GM23248 (cell line): ENCODE measurements at regions not wholly inside any gene's neighbourhood (a gene's known extent, or its start where the extent isn't known, plus 50 kb on each side); places are given as distances from the start of the nearest gene placed in this dataset.

ENCODE experiments used
- DNase-seq: peaks from one replicate; pipeline ENCODE4 v3.0.0-alpha.2; 2015
- H2AFZ ChIP-seq: fragments of 200-600 bp; sonication (generic); 2 replicates; pipeline ENCODE4 v1.6.1; 2016; ENCODE audit warnings: antibody characterized with exemption
- H3F3A ChIP-seq: fragments of 200-600 bp; sonication (generic); 2 replicates; pipeline ENCODE4 v1.6.1; 2016; ENCODE audit warnings: mild to moderate bottlenecking, antibody characterized with exemption, mixed run types; ENCODE audit not compliant: insufficient read depth
- H3K27ac ChIP-seq: fragments of 200-600 bp; sonication (generic); 2 replicates; pipeline ENCODE4 v1.5.1; 2016; ENCODE audit warnings: mild to moderate bottlenecking
- H3K27me3 ChIP-seq: fragments of 200-600 bp; sonication (generic); replicated peaks from 2 replicates; pipeline ENCODE4 v1.6.1; 2016; ENCODE audit warnings: mild to moderate bottlenecking; ENCODE audit not compliant: insufficient read depth
- H3K36me3 ChIP-seq: fragments of 200-600 bp; sonication (generic); 2 replicates; pipeline ENCODE4 v1.6.1; 2016; ENCODE audit warnings: low read depth, mild to moderate bottlenecking
- H3K4me1 ChIP-seq: fragments of 200-600 bp; sonication (generic); 2 replicates; pipeline ENCODE4 v1.6.1; 2016; ENCODE audit warnings: mild to moderate bottlenecking; ENCODE audit not compliant: insufficient read depth
- H3K4me2 ChIP-seq: fragments of 200-600 bp; sonication (generic); one replicate; pipeline ENCODE4 v1.6.1; 2016; ENCODE audit warnings: mild to moderate bottlenecking; ENCODE audit not compliant: unreplicated experiment
- H3K4me3 ChIP-seq: fragments of 200-600 bp; sonication (generic); 2 replicates; pipeline ENCODE4 v1.5.1; 2016; ENCODE audit warnings: mild to moderate bottlenecking
- H3K79me2 ChIP-seq: fragments of 200-600 bp; sonication (generic); 2 replicates; pipeline ENCODE4 v1.6.1; 2016; ENCODE audit warnings: mild to moderate bottlenecking; ENCODE audit not compliant: insufficient read depth
- H3K9ac ChIP-seq: fragments of 200-600 bp; sonication (generic); 2 replicates; pipeline ENCODE4 v1.6.1; 2016; ENCODE audit warnings: mild to moderate bottlenecking
- H3K9me2 ChIP-seq: fragments of 200-600 bp; sonication (generic); 2 replicates; pipeline ENCODE4 v1.6.1; 2016; ENCODE audit warnings: mixed run types, mild to moderate bottlenecking, moderate library complexity; ENCODE audit not compliant: insufficient read depth
- H3K9me3 ChIP-seq: fragments of 200-600 bp; sonication (generic); one replicate; pipeline ENCODE4 v1.6.1; 2017; ENCODE audit warnings: low read depth
- H4K20me1 ChIP-seq: fragments of 200-600 bp; sonication (generic); 2 replicates; pipeline ENCODE4 v1.6.0; 2016; ENCODE audit not compliant: insufficient read depth
- EZH2 ChIP-seq: fragments of 200-600 bp; sonication (generic); IDR thresholded peaks from 2 replicates; pipeline ENCODE4 v1.6.1; 2018; ENCODE audit warnings: antibody characterized with exemption, mild to moderate bottlenecking; ENCODE audit not compliant: insufficient read depth, poor library complexity, severe bottlenecking
- EZH2phosphoT487 ChIP-seq: fragments of 200-600 bp; sonication (generic); IDR thresholded peaks from 2 replicates; pipeline ENCODE4 v1.6.1; 2018; ENCODE audit warnings: antibody characterized with exemption, moderate library complexity, mild to moderate bottlenecking, low read depth; ENCODE audit not compliant: insufficient read depth
- WGBS, 2 experiments: methylation state at CpG; one replicate each; pipeline ENCODE4 v1.1.6; 2015 to 2017; ENCODE audit warnings: low lambda C conversion rate in 2 of 2, low coverage in 1 of 2; ENCODE audit errors: missing lambda C conversion rate in 2 of 2; 5-methylcytosine and 5-hydroxymethylcytosine counted together
- in situ Hi-C: fragments of 300-500 bp; cut with MboI; formaldehyde crosslinking; loops from 2 replicates; pipeline ENCODE4 v1.15.0; 2020

DNA sequence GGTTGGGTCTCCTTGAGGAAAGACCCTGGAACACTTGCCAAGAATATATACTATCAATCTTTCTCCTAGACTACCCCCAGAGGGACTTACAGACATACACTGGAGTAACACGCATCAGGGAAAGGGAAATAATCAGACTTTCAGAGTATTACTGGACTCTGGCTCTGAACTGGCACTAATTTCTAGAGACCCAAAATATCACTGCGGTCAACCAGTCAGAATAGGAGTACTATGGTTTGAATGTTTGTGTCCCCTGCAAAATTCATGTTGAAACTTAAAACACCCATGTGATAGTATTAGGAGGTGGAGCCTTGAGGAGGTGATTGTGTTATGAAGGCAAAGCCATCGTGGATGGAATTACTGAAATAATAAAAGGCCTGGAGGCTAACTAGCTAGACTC lies 323.7 kb downstream of the EN1 start:
- no peaks in the 10 kb centered on the region for H3K9me3 ChIP-seq
- no peak overlapping the region for H3K9ac ChIP-seq
- H3K27me3 ChIP-seq, result no peaks in the 10 kb centered on the region
- H3K4me3 ChIP-seq, result no peak overlapping the region
- no peaks in the 10 kb centered on the region for H3K9me2 ChIP-seq
- no peaks in the 10 kb centered on the region for H3K36me3 ChIP-seq
- H3K79me2 ChIP-seq, result no peaks in the 10 kb centered on the region
- no peak overlapping the region for H2AFZ ChIP-seq
- H4K20me1 ChIP-seq, result no peaks in the 10 kb centered on the region
- TF ChIP-seq EZH2 (no peak), EZH2phosphoT487 (no peak)
- no peaks in the 10 kb centered on the region for H3F3A ChIP-seq
- no peak overlapping the region for H3K27ac ChIP-seq
- WGBS, 2 experiments, result 47 to 55% methylated on average over 3 of the region's 3 CpGs
- H3K4me1 ChIP-seq, result no peaks in the 10 kb centered on the region
- no peak for DNase-seq
- H3K4me2 ChIP-seq, result no peak overlapping the region
- in situ Hi-C loops, result no loop called here

DNA sequence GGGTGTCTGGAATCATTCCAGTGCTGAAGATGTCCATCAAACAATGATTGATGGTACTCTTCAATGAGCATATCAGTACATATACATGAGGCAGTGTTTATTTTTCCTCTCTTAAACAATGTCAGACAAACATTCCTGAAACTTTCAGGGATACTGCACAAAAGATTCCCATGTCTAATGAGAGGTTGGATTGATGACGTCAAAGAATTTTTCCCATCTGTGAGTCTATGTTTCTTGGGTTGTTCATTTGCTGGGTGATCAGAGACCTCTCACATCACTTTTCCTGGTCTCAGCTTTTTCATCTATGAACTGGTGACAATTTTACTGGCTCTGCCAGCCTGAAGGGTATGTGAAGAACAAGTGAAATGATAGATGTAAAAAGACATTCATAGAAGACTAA lies 325.5 kb downstream of the EN1 start:
- WGBS, 2 experiments, result 93 to 94% methylated on average over 1 of the region's 1 CpG
- no peaks in the 10 kb centered on the region for H3F3A ChIP-seq
- H3K4me2 ChIP-seq, result no peak overlapping the region
- no peak for TF ChIP-seq EZH2phosphoT487
- TF ChIP-seq EZH2, result no peak
- no peak overlapping the region for H3K27ac ChIP-seq
- in situ Hi-C loops, result no loop called here
- no peaks in the 10 kb centered on the region for H3K79me2 ChIP-seq
- no peaks in the 10 kb centered on the region for H4K20me1 ChIP-seq
- H3K9me2 ChIP-seq, result no peaks in the 10 kb centered on the region
- no peak for DNase-seq
- no peak overlapping the region for H3K9ac ChIP-seq
- H3K9me3 ChIP-seq, result no peaks in the 10 kb centered on the region
- no peaks in the 10 kb centered on the region for H3K27me3 ChIP-seq
- no peaks in the 10 kb centered on the region for H3K4me1 ChIP-seq
- no peak overlapping the region for H2AFZ ChIP-seq
- H3K36me3 ChIP-seq, result no peaks in the 10 kb centered on the region
- no peak overlapping the region for H3K4me3 ChIP-seq

DNA sequence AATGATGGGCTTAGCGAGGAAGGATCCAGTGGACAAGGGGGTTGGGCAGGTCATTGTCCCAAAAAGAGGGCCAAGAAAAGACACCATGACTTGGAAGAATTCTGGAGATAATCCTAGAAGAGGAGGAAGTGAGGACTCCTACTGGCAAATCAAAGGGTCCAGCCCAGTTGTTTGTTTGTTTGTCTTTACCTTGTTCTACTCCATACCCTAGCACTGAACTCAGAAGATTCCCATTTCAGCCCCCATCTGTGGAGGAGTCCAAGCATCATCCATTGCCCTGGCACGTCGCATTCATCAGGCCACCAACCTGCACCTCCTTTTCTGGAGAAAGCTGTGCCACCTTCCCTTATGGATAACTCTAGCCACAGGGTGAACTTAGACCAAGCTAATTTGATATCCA lies 326.2 kb downstream of the EN1 start:
- Histone ChIP-seq H3K4me1 (no peaks in the 10 kb centered on the region), H3K9ac (no peak overlapping the region), H3K36me3 (no peaks in the 10 kb centered on the region), H3K9me3 (no peaks in the 10 kb centered on the region), H3K4me3 (no peak overlapping the region), H3K27me3 (no peaks in the 10 kb centered on the region), H3K4me2 (no peak overlapping the region), H3K9me2 (no peaks in the 10 kb centered on the region), H3K27ac (no peak overlapping the region), H3F3A (no peaks in the 10 kb centered on the region), H4K20me1 (no peaks in the 10 kb centered on the region), H3K79me2 (no peaks in the 10 kb centered on the region), H2AFZ (no peak overlapping the region)
- DNase-seq, result no peak
- TF ChIP-seq EZH2, result no peak
- TF ChIP-seq EZH2phosphoT487, result no peak
- in situ Hi-C loops, result no loop called here
- 64 to 65% methylated on average over 3 of the region's 3 CpGs for WGBS, 2 experiments

- H4K20me1 ChIP-seq, result no peaks in the 10 kb centered on the region
- H3K4me3 ChIP-seq, result no peak overlapping the region
- H3K9me2 ChIP-seq, result no peaks in the 10 kb centered on the region
- H3K79me2 ChIP-seq, result no peaks in the 10 kb centered on the region
- no peak for DNase-seq
- TF ChIP-seq EZH2phosphoT487, result no peak
- TF ChIP-seq EZH2, result no peak
- no peaks in the 10 kb centered on the region for H3K27me3 ChIP-seq
- H3F3A ChIP-seq, result no peaks in the 10 kb centered on the region
- H3K27ac ChIP-seq, result no peak overlapping the region
- WGBS, 2 experiments, result 48 to 55% methylated on average over 3 to 4 of the region's 4 CpGs
- H3K9me3 ChIP-seq, result no peaks in the 10 kb centered on the region
- no peak overlapping the region for H3K4me2 ChIP-seq
- no peak overlapping the region for H3K9ac ChIP-seq
- in situ Hi-C loops, result no loop called here
- no peaks in the 10 kb centered on the region for H3K4me1 ChIP-seq
- H3K36me3 ChIP-seq, result no peaks in the 10 kb centered on the region
- no peak overlapping the region for H2AFZ ChIP-seq
Observed at GRCh38 chr2:118520246-118520645, 327.2 kb downstream of the EN1 start.

GRCh38 chr2:118519511-118519910 lies 327.9 kb downstream of the EN1 start:
- H3K4me2 ChIP-seq, result no peak overlapping the region
- no peak overlapping the region for H3K9ac ChIP-seq
- H3K4me1 ChIP-seq, result no peaks in the 10 kb centered on the region
- no peak for DNase-seq
- no peaks in the 10 kb centered on the region for H4K20me1 ChIP-seq
- peaks cover 3% of the 10 kb centered on the region for H3K9me3 ChIP-seq
- TF ChIP-seq EZH2, result no peak
- no peak for TF ChIP-seq EZH2phosphoT487
- H3K9me2 ChIP-seq, result no peaks in the 10 kb centered on the region
- H3K79me2 ChIP-seq, result no peaks in the 10 kb centered on the region
- H3K4me3 ChIP-seq, result no peak overlapping the region
- H3K36me3 ChIP-seq, result no peaks in the 10 kb centered on the region
- H3K27ac ChIP-seq, result no peak overlapping the region
- H2AFZ ChIP-seq, result no peak overlapping the region
- H3K27me3 ChIP-seq, result no peaks in the 10 kb centered on the region
- H3F3A ChIP-seq, result no peaks in the 10 kb centered on the region
- in situ Hi-C loops, result no loop called here
